Activated gamma-delta T cell treated with anti-CD3 and anti-CD28 coated beads, Interleukin-2, amount 50 U/mL, for 16 hours (primary cell): ENCODE measurements at regions not wholly inside any gene's neighbourhood (a gene's known extent, or its start where the extent isn't known, plus 50 kb on each side); places are given as distances from the start of the nearest gene placed in this dataset.

Source experiments
- DNase-seq: peaks from one replicate; pipeline ENCODE4 v3.0.0-alpha.2; 2020; ENCODE audit warnings: low read depth

DNA sequence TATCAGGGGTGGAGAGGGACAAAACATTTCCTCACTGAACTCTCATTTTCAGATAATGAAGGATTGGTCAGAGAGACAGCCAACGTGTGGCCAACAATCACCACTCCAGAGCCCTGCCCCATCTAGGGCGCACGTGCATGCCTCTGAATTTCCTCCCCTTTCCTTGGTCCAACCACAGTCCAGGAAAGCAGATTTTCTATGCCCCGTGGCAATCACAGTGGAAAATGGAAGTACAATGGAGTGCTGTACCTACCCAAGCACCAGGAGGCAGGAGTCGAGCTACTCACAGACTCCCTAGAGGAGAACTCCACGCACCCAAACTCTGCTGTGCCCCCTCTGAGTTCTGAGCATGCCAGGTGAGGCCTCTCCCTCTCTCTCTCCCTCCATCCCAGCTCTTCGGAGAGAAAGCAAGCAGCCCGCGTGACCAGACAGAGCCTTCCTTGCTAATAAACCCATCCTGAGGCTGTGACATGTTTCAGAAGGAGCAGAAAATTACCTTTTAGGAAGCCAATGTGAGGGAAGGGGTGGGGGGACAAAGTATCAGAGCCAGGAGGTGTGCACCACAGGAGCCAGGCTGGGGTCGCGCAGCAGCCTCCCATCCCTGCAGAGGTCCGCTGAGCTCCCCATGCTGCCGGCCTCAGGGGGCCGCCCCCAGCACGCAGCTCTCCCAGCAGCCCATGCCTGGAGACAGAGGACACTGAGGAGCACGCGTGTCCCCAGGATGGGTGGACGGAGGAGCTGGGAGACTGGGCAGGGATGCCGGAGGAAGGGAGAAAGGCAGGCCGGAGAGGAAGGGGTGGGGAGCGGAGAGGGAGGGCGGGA is 73.4 kb downstream of the PITPNM2 start:
- no peak for DNase-seq

DNA sequence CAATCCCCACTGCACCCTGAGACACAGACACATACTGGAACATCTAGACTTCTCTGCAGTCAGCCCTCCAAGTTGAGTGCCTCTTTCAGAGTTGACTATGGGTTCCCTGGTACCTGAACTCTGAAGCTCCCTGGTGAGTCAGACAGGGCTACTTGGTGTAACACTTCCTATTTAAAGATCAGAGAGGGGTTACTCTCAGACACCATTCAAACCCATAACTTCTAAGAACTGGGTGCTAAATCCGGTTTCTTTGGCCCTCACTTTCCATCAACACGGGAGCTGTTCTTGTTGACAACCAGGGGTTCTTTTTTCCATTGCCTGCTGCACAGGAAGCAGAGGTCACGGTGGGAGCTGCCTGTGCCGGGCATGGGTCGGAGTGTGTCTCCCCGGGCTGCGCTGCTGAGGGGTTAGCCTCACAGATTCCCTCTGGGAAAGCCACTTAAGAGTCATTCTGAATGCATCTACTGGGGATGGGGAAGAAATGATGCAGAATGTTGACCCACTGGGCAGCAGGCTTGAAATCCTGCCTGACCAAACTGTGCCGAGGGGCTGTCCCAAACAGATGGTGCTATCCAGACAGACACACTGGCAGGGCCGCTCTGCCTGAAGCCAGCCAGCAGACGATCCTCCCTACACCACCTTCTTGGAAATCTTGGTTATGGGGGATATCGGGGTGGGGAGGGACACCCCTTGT is 74.1 kb downstream of the PITPNM2 start:
- DNase-seq = peak; percentile 38

DNA sequence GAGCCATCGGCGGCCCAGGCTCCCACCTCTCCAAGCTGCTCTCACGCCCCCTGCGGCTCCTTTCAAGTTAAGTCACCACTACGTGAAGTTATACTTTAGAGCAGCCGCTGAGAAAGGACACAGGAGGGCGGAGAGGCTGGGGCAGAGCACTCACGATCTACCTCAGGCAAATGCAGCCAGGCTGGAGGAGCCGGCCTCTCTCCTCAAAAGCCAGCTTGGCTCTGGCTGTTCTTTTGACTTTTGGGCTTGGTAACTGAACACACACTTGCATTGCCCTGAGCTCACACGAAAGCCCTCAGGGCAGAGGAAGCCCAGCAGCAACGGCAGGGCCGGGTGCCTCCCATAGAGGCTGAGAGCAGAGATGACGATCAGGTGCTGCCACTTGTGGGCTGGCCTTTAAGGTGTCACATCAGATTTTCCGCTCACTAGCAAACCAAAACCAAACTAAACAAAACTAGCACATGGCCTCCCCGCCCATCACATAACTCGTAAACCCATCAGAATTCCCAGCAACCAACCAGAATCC is 75.2 kb downstream of the PITPNM2 start:
- DNase-seq = peak; percentile 65

DNA sequence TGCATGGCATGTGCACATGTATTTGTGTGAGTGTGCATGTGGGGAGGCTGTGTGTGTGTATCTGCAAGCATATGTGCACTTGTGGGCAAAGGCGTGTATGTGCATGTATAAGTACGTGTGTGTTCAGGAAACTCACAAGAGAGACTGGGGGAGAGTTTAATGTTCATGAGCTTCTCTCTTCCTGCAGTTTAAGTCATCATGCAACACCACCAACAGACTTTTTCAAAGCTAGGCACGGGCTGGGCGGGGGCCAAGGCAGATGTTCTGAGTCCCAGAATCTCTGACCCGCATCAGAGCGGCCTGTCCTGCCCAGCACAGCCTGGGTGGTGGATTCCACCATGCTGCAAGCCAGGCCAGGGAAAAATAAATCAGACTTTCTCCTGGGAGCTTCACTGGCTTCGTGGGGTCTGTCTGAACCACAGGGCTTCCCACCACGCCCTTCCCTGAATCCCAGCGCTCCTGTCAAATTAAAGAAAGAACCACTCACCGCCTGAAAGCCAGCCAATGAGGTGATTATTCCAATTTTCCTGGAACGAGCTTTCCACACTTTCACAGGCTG is 75.7 kb downstream of the PITPNM2 start:
- no peak for DNase-seq

DNA sequence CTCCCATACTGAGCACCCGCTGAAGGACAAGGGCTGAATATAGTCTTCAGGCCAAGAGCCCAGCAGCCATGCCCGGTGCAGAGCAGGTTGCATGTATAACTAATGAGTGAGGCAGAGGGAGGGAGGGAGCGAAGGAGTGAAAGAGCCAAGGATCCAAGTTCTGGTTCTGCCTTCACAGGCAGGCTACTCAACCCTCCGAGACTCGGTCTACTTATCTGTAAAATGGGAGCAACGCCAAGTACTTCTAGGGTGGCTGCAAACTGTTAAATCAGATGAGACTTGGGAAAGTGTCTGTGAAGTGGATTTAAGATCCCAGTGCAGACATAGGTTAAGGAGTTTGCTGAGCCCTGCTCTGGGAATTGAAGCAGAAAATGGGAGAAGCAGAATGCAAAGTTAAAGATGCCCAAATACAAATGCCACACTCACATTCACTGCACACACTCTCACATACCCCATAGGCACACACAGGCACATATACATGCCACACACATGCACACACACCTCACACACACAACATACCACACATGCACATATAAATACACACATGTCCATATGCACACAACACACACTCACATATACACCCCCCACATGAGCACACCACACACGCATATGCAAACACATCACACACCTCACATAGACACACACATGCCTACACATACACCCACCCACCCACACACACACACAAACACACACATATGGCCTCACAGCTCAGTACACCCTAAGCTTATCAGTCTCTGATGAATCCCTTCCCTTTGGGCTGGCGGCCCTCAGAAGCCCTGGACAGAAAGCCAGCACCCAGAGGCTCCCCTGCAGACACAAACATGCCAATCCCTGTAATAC is 76.7 kb downstream of the PITPNM2 start:
- no peak for DNase-seq

DNA sequence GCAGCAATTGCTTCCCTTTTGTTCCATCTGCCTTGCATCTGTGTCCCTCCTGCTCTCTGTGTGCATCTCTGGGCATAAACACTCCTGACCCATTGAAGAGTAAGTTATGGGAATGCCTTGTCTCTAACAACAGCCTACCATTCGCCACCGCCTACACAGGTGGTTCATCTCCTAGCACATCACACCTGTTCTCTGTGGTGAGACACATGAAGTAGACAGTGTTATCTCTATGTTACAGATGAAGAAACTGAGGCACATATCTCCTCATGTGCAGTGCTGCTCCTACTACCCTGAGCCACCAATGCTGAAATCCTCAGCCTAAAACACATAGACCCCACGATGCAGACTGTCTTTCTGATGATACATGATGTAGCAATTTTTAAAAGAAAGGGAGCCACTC is 77.6 kb downstream of the PITPNM2 start:
- DNase-seq = no peak

DNA sequence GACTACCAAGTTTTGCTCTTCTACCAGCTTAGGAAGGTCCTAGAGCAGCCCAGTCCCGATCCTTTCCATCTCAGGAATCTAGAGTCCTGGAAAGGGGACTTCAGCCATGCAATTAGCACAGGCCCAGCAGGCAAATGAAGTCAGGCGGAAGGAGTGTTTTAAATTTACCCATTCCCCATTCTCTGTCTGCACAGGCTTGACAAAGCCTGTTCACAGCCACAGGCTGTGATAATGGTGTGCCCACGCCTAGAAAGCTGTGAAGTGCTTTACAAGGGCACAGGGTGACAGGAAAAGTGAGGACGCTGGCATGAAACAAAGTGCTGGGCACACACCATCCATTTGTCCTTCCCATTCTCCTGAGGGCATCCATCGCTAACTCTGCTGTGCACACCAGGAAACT is 79.0 kb downstream of the PITPNM2 start:
- DNase-seq = no peak

DNA sequence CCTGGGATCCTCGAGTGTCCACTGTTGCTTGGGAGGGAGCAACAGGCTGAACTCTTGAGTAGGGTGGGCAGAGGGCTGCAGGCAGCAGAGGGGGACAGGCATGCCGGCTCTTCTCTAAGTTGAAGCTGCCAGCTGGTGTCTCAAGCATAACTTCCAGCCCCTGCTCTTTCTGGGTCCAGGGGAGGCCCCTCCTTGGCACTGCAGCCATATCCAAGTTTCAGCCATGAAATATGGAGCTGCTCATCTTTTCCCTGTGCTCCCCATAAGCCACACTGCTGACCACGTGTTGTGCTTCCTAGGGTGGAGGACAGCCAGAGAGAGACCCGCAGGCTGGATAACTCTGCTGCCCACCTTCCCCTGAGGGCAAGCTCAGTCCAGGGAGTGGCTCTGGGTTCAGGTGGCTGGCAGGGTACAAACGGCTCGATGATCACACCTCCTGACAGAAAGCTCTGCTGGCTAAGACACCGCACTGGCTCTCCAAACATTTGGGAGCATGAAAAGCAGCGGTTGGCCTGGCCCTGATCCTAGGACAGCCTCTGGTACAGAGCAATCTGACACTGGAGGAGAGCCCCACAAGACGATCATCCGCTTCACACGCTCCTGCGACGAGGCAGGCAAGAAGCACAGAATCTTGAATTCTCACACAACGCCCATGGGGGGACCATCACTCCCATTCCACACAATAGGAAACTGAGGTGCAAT is 79.6 kb downstream of the PITPNM2 start:
- no peak for DNase-seq

DNA sequence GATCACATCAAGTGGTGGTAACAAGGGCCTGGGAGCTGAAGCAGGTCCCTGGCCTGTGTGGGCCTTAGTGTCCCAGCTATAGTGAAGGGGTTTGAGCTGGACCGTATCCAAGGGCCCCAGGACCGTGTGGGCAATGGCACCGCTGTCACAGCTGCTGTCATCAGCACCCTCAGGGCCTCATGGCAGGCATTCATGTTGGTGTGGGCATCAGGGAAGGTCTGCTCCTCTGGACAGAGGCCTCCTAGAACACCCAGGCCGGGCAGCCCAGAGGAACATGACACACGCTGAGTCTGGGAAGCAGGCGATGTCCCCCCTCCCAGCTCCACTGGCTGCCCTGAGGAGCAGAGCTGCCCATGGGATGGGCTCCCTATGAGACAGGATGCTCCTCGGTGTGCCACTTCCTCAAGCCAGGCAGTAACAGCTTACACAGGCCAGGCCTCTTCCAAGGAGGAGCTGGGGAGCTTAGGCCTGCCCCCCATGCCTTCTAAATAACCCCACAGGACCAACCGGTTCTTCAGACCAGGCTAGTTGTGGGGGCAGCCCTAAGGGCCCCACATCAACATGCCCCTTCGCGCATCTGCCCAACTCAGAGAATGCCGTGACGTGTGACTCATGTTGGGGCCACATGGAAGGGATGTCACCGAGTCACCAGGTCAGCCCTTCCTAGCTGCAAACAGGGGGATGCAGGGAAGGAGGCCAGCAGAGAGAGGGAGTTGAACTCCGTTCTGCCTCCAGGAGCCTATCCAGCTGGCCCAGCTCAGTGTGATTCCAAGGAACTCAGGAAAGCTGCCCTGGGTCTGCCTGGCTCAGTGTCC is 80.4 kb downstream of the PITPNM2 start:
- DNase-seq = no peak

DNA sequence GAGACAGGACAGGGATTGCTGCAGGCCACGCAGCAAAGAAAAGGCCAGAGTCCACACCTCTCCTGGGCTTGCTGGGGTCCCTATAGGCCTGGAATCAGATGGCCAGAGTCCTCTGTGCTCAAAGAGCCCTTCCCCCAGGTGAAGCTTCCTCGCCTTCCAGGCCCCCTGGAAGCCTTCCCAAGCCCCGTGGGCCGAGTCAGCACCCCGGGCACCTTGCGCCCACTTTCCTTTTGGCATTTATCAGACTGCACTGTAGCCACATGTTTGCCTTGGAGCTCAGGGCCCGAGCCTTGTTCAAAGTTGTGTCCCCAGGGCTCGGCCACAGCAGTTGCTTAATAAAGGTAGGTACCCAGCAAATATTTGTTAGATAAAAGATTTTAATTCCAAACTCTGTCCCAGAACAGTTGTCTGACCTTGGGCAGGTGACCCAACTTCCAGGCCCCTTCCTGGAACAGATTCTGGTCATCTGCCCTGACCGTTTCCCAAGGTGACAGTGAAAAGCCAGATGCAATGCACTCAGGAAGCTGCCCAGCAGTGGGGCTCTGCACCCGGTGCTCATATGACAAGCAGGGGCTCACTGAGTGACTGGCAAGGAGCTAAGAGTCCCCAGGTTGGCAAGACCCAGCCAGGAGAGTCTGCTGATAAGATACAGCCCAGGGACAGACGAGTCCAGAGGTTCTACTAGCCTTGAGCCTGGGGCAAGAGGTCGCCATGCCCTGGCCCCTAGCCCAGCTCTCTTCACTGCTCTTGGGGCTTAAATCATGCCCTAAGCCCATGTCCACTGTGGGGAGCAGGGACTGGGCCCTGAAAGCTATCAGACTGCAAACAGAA is 81.2 kb downstream of the PITPNM2 start:
- no peak for DNase-seq

DNA sequence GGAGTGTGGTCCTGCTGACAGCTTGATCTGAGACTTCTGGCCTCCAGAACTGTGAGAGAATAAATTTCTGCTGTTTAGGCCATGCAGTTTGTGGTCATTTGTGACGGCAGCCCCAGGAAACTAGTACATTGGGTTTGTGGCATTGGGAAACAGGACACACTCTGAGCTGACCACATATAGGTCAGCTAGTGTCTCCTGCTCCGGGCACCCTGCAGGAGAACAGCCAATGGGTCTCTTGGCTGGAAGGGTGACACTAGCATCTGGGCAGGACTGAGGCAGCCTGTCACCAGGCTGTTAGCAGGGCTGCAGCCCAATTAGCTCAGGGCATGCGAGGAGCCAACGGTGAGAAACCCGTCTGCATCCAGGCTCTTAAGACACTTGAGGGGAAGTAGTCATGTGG is 83.2 kb downstream of the PITPNM2 start:
- DNase-seq = no peak

DNA sequence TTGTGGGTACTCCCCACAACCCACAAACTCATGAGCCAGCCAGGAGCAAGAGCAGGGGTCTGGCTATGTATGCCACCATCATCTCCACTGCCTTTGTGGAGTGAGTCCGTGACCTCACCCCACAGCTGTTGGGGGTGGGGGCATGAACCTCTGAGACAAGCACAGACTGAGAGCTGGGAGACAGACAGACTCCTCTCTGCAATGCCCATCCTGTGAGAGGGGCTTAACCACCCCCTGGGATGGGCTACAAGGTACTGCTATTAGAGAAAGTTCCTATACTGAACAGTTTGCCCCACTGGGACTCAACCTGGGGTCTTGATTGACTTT is 84.5 kb downstream of the PITPNM2 start:
- DNase-seq = no peak

DNA sequence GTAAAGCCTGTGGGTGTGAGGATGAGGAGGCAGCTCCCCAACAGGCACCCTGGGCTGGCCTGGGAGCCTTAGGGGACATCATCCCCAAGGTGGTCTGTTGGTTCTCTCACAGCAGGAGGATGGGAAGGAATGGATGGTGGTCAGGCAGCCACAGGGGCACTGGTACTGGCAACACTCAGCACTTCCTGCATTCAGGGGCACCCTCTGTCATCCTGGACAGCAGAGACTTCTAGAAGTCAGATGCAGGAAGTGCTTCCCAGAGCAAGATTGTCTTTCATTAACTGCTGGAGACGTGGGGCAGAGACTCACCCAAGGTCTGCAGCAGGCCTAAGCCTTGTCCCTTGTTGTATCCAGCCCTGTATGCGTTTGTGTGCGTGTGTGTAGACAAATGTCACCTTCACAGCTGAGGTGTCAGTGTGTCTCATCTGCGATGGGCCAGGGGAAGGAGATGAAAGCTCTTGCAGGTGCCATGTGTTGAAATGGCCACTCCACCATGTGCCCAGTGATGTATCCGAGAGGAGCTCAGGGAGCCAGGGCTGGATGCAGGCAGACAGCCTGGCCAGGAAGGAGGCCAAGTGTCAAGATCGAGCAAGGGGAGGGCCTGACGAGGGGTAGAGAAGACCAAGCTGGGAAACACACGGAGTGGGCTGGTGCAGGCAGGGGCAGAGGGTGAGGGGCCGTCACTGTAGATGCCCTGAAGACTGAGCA is 85.1 kb downstream of the PITPNM2 start:
- DNase-seq = no peak

DNA sequence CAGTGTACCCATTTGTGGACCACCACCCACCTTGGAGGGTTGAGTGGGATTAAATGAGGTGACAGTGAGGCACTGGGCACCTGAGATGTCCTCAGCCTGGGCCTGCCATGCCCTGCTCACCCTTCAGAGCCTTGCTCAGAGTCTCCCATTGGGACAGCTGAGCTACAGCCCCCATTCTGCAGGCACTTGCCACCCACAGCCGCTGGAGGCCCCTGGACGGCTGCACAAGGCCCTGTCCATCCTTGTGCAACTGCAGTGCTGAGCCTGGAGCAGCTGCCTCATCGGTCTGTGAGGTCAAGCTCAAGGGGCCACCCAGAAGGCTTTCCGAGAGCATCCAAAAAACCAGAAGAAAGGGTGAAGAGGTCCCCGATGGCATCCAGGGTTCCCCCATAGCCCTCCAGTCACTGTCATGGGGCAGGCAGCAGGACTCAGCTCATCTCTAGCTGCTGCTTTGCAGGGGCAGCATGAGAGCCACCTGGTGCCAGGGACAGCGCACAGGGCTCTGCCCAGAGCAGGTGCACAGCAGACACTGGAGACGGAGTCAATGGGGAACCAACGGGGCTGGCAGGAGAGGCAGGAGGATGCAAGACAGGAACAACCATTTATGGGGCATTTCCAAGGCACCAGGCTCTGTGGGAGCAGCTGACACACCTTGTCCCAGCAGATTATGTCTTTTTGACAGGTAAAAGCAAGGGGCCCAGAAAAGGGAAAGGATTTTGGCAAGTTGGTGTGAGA is 84.6 kb downstream of the ARL6IP4 start:
- no peak for DNase-seq

DNA sequence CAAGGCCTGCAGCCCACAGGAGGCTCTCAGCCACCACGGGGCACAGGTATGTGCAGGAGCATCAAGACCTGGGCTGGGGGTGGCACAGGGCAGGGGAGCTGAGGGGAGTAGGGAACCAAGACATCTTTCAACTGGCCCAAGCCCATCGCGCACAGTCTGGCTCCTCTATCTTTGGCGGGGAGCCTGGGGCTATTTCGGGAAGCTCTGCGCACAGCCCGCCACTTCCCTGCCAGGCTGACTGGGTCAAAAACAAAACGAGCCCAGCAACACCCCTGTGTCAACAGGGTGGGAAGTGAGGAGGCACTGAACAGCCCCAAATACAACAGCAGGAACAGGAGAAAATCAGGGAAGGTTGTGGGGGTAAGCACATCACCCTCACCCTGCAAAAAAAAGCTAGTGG is 83.9 kb downstream of the ARL6IP4 start:
- DNase-seq = no peak

DNA sequence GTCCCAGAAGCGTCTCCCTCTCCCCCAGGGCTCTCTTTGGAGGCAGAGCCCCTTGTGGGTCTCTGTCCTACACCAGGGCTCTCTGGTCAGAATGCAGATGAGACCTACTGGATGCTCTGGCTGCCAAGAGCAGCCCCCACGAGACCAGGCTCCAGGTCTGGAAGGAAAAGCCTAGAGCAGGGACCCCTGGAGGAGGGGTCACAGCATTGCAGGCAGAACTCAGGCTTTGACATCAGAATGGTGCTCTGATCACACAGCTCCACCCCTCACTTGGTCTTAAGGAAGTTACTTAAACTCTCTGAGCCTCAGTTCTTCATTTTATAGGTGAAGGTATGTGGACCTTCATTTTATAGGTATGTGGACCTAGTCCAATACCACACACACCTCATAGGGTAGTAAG is 83.1 kb downstream of the ARL6IP4 start:
- DNase-seq = no peak

DNA sequence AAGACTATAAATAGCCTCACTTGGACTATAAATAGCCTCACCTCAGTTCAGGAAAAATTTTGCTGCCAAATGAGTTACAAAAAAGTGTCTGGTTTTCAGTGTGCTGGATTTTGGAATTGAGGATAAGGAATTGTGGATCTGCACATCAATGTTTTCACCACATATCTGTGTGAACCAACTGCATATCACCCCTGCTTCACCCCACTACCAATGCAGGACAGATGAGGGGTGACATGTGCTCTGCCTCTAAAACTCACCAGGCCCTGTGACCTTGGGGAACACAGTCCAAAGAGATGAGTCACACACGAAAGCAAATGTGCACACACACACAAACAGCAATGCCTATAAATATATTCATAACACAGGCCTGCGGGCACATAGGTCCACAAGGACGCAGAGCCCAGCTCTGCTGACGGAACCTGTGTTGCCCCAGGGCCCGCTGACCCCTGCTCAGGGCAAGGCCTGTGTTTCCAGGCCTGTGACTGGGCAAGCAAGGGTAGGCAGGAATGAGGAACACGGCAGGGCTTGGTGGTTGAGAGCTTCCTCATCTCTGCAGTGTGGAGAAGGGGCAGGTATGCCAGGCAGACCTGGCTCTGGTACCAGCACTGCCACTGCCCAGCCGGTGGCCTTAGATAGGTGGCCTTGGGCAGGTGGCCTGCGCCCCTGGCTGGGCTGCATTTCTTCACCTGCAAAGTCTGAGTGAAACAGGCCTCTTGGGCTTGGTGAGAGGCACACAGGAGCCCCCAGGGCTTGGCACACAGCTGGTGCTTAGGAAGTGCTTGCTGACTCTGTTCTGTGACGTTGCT is 82.4 kb downstream of the ARL6IP4 start:
- no peak for DNase-seq
